ENCODE measurements at regions not wholly inside any gene's neighbourhood (a gene's known extent, or its start where the extent isn't known, plus 50 kb on each side); places are given as distances from the start of the nearest gene placed in this dataset.

GRCh38 chr12:87137220-87137619, 881.0 kb upstream of the MGAT4C start:
- no peak for TF ChIP-seq CTCF (IDR thresholded peaks at IDR 0.05)
- TF ChIP-seq POLR2A (IDR thresholded peaks at IDR 0.05): no peak
- Histone ChIP-seq H3K9me3 (no peaks in the 10 kb centered on the region), H3K27me3 (no peaks in the 10 kb centered on the region)

DNA sequence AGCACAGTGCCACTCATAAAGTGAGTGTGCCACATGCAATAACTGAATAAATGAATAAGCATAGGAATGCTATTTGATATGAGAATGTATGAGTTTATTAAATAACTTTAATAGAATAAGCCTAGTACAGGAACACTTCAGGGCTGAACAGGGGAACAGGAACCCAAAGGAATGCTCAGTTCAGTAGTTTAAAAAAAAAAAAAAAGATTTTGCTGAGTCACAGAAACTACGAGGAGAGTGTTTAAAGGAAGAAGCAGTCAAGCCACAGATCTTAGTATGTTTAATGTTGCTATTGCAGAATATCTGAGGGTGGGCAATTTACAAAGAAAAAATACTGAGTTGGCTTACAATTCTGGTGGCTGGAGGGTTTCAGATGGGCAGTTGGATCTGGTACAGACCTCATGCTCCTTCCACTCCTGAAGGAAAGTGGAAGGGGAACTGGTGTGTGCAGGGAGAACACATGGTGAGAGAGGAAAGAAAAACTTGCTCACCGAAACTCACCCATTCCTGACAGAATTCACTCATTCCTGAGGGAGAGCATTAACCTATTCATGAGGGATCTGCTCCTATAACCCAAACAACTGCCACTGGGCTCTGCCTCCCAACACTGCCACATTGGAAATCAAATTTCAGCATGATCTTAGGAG, 880.3 kb upstream of the MGAT4C start:
- no peak overlapping the region for H3K4me3 ChIP-seq
- WGBS (ENCODE audit: insufficient coverage, low coverage, low lambda C conversion rate, missing lambda C conversion rate): 34% methylated on average over 2 of the region's 2 CpGs
- no peaks in the 10 kb centered on the region for H3K27me3 ChIP-seq
- no peak overlapping the region for H3K27ac ChIP-seq
- ATAC-seq (no peak), DNase-seq (no peak)
- H3K4me1 ChIP-seq: no peaks in the 10 kb centered on the region
- TF ChIP-seq CTCF (IDR thresholded peaks at IDR 0.05): no peak
- no peak for TF ChIP-seq POLR2A (IDR thresholded peaks at IDR 0.05)
- intact Hi-C loops (cut with DNase I): no loop called here
- H3K9me3 ChIP-seq: no peaks in the 10 kb centered on the region
- no peaks in the 10 kb centered on the region for H3K36me3 ChIP-seq

More at GRCh38 chr12:87137220-87137619, 881.0 kb upstream of the MGAT4C start:
- Histone ChIP-seq H3K27ac (no peak overlapping the region), H3K36me3 (no peaks in the 10 kb centered on the region), H3K4me3 (no peak overlapping the region), H3K4me1 (no peaks in the 10 kb centered on the region)
- intact Hi-C loops (cut with DNase I): no loop called here
- ATAC-seq: no peak
- no peak for DNase-seq

DNA sequence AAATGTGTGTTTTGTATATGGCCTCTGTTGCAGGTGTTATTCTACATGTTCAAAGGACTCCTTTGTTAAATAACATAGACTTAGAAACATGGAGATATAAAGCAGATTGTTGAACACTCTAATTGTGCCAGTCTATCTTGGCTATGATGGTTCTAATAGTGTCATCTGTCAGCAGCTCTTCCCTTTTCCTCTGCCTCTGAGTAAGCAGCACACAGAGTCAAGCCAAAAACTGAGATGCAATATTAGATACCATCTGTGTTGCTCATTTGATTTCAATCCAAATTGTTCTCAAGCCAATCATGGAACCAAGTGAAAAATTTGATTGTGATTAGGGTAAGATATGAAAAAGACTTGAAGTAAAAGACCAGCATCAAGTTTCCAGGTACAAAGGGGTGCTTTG, 871.1 kb upstream of the MGAT4C start:
- no peak overlapping the region for H3K4me3 ChIP-seq
- no peak overlapping the region for H3K27ac ChIP-seq
- TF ChIP-seq POLR2A (IDR thresholded peaks at IDR 0.05): no peak
- no peak for TF ChIP-seq CTCF (IDR thresholded peaks at IDR 0.05)
- no peaks in the 10 kb centered on the region for H3K4me1 ChIP-seq
- intact Hi-C loops (cut with DNase I): no loop called here
- no peak for ATAC-seq
- H3K27me3 ChIP-seq: no peaks in the 10 kb centered on the region
- H3K9me3 ChIP-seq: no peaks in the 10 kb centered on the region
- no peaks in the 10 kb centered on the region for H3K36me3 ChIP-seq
- DNase-seq: no peak

DNA sequence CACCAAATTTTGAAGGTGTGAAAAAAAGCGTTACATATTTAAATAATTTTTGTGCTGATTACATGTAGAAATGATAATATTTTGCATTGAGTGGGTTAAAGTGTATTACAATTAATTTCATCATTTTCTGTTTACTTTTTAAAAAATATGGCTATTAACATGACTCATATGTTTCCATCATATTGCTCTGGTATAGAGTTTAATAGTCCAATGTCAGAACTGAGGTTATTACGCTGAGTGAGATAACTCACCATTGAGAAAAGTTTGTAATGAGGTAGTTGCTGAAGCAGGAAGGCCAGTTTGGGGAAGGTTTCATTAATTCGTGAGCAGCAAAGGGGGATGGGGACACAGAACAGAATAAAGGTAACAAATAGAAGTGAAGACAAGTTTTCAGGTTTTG, 865.7 kb upstream of the MGAT4C start:
- intact Hi-C loops (cut with DNase I): no loop called here
- H3K36me3 ChIP-seq: no peaks in the 10 kb centered on the region
- H3K4me3 ChIP-seq: no peak overlapping the region
- TF ChIP-seq CTCF (IDR thresholded peaks at IDR 0.05) (no peak), POLR2A (IDR thresholded peaks at IDR 0.05) (no peak)
- no peak for DNase-seq
- H3K27me3 ChIP-seq: no peaks in the 10 kb centered on the region
- no peaks in the 10 kb centered on the region for H3K4me1 ChIP-seq
- no peaks in the 10 kb centered on the region for H3K9me3 ChIP-seq
- no peak for ATAC-seq
- 51% methylated on average over 3 of the region's 3 CpGs for WGBS (ENCODE audit: insufficient coverage, low coverage, low lambda C conversion rate, missing lambda C conversion rate)
- H3K27ac ChIP-seq: no peak overlapping the region

DNA sequence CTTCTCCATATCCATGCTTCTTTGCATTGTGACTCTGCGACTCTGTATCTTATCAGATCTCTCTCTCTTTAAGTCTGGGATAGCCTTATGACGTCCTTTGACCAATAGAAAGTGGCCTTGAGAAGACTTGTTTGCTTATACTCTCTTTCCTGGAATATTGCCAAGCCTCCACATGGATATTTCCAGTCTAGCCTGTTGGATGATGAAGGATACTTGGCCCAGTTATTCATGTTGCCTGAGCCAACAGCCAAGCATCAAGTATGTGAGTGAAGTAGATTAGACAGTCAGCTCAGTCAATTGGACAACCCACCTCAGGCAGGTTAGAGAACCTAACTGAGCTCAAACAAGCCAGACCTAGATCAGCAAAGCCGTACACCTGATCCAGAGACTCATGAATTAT, 864.2 kb upstream of the MGAT4C start:
- no peak for TF ChIP-seq CTCF (IDR thresholded peaks at IDR 0.05)
- TF ChIP-seq POLR2A (IDR thresholded peaks at IDR 0.05): no peak
- DNase-seq (no peak), ATAC-seq (no peak)
- H3K4me1 ChIP-seq: no peaks in the 10 kb centered on the region
- no peaks in the 10 kb centered on the region for H3K27me3 ChIP-seq
- WGBS (ENCODE audit: insufficient coverage, low coverage, low lambda C conversion rate, missing lambda C conversion rate): 48% methylated on average over 3 of the region's 3 CpGs
- H3K36me3 ChIP-seq: no peaks in the 10 kb centered on the region
- no peaks in the 10 kb centered on the region for H3K9me3 ChIP-seq
- no peak overlapping the region for H3K27ac ChIP-seq
- intact Hi-C loops (cut with DNase I): no loop called here
- H3K4me3 ChIP-seq: no peak overlapping the region
